ENCODE measurements at regions not wholly inside any gene's neighbourhood (a gene's known extent, or its start where the extent isn't known, plus 50 kb on each side); places are given as distances from the start of the nearest gene placed in this dataset.

DNA sequence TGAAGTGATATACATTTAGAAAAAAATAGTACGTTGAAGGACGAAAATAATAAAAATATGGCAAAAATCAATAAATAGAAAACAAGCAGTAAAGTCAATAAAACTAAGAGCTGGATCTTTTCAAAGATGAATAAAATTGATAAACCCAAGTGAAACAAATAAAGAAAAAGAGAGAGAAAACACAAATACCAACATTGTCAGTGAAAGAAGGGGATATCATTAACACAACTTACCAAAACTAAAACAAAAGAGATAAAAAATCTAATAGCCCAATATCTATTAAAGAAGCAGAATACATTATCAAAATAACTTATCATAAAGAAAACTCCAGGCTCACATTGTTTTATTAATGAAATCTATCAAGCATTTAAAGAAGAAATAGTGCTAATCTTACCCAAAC is 675.1 kb downstream of the UQCRFS1 start:
- no peak for DNase-seq (ENCODE audit: low read depth)

DNA sequence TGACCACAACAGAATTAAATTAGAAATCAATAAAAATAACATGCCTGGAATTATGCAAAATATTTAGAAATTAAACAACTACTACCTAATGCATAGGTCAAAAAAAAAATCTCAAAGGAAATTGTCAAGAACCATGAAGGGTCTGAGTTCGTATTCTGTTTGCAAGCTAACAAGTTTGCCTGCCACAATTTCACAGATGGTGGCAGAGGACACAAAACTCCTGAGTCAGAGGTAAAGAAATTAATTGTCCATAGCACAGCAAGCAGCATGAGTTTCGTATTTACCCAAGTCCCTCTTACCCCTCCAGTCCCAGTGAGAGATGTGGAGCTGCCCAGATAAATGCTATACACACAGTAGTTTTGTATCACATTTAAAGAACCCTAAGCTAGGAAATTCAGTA is 675.9 kb downstream of the UQCRFS1 start:
- DNase-seq (ENCODE audit: low read depth), result no peak

GRCh38 chr19:28535352-28535775 is 677.6 kb downstream of the UQCRFS1 start:
- no peak for DNase-seq (ENCODE audit: low read depth)

- DNase-seq (ENCODE audit: low read depth), result no peak
Observed at GRCh38 chr19:28534766-28535351, 678.1 kb downstream of the UQCRFS1 start.

DNA sequence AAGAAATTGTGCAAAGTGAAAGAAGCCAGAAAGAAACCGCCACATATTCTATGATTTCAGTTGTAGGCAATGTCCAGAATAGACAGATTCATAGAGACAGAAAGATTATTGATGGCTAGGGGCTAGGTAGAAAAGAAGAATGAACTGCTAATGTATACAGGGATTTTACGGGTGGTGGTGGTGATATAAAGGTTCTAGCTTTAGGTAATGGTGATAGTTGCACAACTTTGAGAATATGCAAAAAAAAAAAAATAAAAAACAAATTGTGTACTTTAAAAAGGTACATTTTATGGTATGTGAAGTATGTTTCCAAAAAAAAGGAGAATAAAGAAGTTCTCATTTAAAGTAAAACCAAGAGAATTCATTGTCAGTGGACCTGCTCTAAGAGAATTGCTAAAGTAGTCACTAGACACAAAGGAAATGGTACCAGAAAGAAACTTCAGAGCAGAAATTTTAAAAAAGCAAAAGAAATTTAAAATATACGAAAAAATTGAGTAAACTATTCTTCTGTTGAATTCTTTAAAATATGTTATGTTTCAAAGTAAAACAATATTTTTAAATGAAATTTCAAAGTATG is 680.1 kb downstream of the UQCRFS1 start:
- DNase-seq (ENCODE audit: low read depth), result no peak

DNA sequence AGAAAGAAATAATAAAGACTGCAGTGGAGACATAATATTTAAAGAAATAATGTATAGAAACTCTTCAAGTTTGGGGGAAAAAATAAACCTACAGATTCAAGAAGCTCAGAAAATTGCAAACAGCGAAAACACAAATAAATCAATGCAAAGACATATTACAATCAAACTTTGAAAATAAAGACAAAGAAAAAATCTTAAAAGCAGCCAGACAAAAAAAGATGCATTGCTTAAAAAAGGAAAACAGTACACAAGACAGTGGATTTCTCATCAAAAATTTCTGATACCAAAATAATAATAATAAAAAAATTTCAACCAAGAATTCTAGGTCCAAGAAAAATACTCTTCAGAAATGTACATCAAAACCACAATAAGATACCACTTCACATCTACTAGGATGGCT is 681.0 kb downstream of the UQCRFS1 start:
- DNase-seq (ENCODE audit: low read depth), result no peak

DNA sequence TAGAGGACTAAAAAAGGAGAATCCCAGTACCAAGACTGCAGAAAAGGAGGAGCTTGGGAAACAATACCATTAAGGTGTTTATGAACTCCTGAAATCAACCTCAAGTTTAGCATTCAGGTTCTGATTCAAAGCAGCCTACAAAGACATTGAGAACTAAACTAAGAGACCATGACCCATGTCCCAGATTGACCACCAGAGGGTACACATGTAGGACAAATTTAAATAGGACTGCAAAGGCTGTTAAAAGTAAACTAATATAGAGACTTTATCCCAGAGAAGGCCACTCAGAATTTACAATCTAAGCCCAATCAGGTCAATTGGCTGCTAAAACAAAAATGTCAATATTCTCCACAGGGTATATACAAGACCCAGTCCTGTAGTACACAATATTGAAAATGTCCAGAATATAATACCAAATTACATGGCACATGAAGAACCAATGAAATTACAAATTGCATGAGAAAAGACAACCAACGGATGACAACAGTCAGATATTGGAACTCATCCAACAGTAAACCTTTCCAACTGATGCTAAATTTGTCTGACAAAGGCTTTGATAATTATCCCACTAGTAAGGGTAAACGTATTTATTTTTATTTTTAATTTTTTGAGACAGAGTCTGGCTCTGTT is 682.4 kb downstream of the UQCRFS1 start:
- no peak for DNase-seq (ENCODE audit: low read depth)

GRCh38 chr19:28526038-28526437 is 686.9 kb downstream of the UQCRFS1 start:
- DNase-seq (ENCODE audit: low read depth), result no peak

- no peak for DNase-seq (ENCODE audit: low read depth)
Observed at GRCh38 chr19:28523619-28524018, 689.3 kb downstream of the UQCRFS1 start.

DNA sequence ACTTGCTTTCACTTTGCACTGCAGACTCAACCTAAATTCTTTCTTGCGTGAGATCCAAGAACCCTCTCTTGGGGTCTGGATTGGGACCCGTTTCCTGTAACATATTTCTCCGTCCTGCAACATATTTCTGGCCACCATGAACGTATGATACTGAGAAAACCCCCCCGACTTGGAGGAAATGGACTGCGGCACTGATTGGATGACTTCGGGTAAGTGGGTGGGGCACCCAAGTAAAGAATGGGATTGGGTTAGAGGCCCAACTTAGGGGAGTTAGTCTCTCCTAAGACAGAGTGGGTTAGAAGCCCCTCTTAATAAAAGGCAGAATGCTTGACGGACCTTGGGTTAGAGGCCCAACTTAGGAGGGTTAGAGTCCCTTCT is 690.4 kb downstream of the UQCRFS1 start:
- no peak for DNase-seq (ENCODE audit: low read depth)

GRCh38 chr19:28521614-28522544 is 691.1 kb downstream of the UQCRFS1 start:
- no peak for DNase-seq (ENCODE audit: low read depth)

DNA sequence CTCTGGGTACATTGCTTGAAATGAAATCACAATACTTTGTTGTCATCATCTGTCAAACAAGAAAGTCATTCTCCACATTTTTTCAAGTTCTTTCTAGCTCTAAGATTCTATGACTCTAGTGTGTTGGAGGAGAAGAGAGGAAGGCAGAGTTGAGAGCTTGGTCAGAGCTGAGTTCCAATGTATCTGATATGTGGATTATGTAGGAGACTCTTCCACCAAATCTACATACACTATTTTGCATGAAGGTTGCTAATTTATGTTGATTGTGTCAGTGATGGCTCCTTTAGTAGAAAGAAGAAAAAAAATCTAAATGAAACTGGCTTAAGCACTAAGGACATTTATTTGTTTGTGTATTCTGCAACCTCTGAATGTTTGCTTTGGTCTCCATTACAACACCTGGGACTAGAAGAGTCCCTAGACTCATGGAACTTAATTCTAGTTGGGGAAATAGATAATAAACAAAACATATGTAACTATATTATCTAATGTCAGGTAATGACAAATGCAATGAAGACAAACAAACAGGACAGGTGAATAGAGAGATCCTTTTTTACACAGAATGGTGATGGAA is 691.9 kb downstream of the UQCRFS1 start:
- DNase-seq (ENCODE audit: low read depth), result no peak

DNA sequence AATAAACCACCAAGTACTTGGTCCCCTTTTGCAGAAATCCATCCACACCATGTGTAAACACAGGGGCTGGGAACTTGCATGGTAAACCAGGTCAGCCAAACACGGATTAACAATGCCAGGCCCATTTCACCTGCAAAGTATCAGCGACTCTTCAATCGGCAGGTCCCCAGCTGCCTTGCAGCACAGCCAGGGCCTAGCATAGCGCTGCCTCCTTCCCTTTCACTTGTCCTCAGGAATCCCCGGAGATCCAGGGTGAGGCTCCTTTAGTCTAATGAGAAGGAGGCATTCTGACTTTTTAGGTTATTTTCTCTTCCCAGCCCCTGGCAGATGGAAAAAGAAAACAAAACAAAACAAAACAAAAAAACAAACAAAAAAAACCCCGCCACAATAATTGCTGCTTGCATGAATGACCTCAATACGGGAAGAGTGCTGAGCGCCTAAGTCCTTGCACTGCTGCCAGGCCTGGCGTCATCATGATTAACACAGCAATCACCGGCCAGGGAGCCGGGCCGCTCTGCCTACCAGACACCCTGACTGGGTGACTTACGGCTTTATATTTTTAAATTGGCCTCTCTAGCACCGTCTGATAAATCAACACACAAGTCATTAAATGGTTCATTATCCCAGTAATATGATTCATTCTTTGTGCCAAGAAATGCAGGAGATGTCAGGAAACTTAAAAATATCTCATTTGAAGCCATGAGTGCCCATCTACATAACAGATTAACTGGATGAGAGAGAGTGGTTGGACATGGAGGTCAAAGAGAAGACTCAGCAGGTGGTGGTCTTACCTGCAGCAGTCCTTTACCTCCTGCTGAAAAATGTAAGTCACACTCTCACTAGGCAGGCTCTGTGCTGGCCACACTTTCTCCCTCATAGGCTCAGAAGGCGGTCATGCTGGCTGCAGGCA is 692.7 kb downstream of the UQCRFS1 start:
- DNase-seq (ENCODE audit: low read depth), result no peak

GRCh38 chr19:28519218-28519779 is 693.7 kb downstream of the UQCRFS1 start:
- DNase-seq (ENCODE audit: low read depth), result no peak

- no peak for DNase-seq (ENCODE audit: low read depth)
Observed at GRCh38 chr19:28516415-28516872, 696.5 kb downstream of the UQCRFS1 start.

DNA sequence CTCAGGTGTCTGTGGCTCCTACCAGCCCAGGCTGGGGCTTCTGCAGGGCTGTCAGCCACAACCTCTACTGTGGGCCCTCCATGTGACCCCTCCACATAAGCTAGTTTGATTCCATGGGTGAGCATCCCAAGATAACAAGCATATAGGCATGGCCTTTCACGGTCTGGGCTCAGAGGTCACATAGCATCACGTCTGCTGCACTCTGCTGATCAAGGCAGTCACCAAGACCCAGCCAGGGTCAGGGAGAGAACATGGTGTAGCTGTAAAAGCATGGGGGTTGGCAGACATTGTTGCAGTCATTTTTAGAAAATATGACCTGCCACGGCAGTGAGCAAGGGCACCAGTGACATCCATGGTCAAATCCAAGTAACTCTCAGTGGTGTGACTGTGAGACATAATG is 698.8 kb downstream of the UQCRFS1 start:
- no peak for DNase-seq (ENCODE audit: low read depth)

DNA sequence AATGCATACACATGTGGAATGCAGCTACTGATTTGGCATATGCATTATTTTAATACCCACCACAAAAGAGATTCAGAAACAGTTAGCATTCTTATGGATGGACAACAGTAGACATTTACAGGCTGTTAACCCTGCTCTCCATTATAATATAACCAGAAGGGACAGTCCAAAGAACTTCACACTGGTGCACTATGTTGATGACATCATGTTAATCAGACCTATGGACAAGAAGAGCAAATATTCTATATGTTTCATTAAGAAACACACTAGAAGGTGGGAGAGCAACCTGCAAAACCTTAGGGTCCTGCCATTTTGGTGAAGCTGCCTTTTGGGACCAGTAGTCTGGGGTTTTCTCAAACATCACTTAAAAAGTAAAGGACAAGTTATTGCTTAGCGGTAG is 701.3 kb downstream of the UQCRFS1 start:
- no peak for DNase-seq (ENCODE audit: low read depth)

DNA sequence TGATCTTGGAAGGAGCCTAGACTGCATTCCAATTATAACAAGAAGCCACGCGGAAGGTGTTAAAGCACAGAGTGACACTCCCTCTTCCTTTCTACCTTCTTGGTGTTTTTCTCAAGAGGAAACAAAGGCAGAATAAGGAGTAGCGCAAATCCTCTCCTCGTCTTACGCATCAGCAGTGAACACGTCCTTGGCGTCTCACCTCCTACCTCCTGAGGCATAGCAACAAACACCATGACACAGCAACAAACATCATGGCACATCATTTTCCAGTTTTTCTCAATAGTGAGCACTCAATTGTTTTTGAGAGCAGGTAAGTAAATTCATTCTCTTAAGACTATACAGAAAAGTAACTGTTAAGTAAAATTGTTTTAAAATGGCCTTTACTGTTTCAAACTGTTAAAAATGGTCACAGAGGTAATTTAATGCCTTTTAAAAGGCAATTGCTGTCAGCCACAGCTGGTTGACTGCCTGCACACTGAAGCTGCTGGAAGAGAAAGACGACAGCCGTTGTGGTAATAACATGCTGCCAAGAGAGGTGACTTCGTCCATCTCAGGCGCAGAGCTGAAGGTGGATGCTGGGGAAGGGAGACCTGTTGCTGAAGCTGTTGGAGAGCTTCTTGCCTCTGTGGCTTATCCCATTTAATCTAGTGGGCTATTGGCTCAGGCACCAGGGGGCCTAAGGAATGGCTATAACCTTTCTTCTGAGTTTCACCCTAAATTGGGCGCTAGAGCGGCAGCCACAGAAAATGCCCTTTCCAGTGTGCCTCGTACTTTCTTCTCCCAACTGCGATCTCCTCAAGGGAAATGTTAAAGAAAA is 703.7 kb downstream of the UQCRFS1 start:
- DNase-seq (ENCODE audit: low read depth), result no peak

DNA sequence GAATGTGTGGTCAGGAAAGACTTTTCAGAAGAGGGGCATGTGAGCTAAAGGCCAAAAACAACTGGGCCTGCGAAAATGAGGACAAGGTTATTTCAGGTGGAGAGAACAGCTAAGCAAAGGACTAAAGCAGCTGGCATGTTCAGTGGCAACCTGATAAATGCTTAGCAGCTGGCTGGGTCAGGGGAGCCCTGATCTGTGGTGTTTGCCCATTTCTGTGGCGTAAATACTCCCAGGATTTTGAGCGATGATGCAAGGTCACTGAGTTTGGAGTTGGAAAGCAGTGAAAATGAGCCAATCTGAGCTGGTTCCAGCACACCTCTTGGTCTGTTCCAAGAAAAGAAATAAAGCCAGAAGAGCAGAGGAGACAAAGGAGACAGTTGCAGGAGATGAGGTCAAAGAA is 704.3 kb downstream of the UQCRFS1 start:
- no peak for DNase-seq (ENCODE audit: low read depth)

DNA sequence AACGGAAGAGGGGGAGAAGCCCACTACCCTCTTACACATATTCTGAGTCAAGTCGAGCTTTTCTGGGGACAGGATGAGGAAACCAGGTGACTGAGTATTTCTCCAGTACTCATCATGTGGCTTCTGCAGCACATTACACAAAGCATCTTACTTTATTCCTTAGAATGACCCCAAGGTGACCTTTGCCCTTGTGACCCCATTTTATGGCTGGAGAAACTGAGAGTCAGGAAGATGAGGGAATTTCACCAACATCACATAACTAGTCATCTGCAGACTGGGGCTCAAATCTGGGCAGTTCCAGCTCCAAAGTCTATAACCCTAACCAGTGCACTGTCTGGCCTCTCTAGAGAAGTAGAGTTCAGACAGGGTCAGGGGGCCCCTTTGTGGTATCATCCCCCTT is 707.0 kb downstream of the UQCRFS1 start:
- DNase-seq (ENCODE audit: low read depth), result no peak
